ENCODE measurements at regions not wholly inside any gene's neighbourhood (a gene's known extent, or its start where the extent isn't known, plus 50 kb on each side); places are given as distances from the start of the nearest gene placed in this dataset.

DNA sequence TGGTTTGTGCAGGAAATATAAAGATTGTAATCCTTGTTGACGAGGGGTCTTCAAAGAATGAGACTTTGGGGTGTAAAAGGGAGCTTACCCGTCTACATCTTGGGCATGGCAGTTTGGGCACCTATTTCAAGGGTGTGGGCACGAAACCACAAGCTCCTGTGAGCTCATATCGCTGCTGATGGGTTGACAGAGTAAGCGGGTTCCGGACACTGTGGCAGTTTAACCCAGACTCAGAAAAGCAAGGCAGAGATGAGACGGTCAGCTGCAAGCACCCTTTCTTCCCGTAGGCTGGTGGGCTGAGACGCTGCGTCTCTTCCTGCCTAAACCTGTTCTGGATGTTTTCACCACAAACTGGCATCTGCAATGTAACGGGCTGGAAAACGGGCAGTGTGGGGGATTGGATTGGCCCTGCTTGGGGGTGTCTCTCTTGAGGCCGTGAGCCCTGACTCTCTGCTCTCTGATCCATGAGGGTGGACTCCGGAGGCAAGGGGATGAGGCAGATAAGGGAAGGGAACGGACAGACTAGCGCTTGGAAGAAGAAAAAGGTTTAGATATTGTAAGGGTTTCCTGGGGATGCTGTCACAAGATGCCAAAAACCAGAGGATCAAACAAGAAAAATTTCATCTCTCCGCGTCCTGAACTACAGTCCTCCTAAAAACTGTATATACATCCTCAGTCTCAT lies 237.5 kb downstream of the SHOX start:
- TF ChIP-seq CTCF (IDR thresholded peaks at IDR 0.05; ENCODE audit: insufficient read depth, low read depth, low read length) (no peak), EZH2 (IDR thresholded peaks at IDR 0.05; ENCODE audit: insufficient read depth, low read length) (no peak)
